ENCODE measurements at regions not wholly inside any gene's neighbourhood (a gene's known extent, or its start where the extent isn't known, plus 50 kb on each side); places are given as distances from the start of the nearest gene placed in this dataset.

DNA sequence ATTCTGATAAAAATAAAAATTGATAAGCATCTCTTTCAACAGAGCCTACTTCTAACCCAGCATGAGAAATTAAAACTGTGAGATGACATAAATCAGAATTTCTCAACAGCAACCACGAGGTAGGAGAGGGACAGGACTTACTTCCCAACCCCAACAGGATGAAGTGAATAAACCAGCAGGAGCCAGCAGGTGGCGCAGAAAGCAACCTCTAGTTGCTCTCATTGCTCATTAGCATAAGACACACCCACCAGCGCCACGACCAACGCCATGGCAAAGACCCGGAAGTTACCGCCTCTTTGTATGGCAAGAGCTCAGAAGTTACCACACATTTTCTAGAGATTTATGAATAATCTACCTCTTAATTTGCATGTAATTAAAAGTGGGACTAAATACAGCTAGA lies 189.4 kb upstream of the CDH8 start:
- peak; percentile 47 for DNase-seq

DNA sequence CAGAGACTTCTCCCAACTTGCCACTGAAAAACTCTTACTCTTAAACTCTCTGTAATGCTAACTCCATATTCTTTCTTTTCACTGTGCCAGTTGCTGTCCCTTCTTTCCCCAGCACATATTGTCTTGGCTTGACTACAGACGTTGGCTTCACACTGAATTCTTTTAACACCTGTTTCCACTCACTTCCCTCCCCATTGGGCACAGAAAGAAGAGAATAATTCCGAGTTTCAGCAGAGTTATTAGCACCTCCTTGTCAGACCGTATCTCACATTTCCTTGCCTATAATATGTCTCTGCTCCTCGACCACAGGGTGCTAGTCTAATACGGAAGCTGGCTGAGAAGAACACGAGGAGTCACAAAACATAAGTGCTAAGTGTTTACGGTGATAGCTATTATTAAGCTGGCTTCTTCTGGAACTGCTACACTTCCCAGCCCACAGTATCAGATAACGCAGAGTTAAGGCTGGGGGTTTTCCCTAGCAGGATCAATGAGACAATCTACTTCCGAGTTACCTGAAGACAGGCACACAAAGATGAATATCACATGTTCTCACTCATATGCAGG lies 188.5 kb upstream of the CDH8 start:
- DNase-seq, result no peak

DNA sequence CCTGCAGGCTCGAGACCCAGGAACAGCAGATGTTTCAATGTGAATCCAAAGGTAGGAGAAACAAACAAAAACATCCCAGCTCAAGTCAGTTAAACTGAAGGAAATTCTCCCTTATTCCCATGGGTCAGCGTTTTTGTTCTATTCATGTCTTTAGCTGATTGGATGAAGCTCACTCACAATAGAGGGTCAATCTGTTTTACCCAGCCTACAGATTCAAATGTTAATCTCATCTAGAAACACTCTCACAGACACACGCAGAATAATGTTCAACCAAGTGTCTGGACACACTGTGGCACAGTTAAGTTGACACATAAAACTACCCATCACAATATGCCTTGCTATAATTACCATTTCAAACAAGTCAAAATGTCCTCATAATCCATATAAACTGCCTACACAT lies 180.6 kb upstream of the CDH8 start:
- no peak for DNase-seq

DNA sequence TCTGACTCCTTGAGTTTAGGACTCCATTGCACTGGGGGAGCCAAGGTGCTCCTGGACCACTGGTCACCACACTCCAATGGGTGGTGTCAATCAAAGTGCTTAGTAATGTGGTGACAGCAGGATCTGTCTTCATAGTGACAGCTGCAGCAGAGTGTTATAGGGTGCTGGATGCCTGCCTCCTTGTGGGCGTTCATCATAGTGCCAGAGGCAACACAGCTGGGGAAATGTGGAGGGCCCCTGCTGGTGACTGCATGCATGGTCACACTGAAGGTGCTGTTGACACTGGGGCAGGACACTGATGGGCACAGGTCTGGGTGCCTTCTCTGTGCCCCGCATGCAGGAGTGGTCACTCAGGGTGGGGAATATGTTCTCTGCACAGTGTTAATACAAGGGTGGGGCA lies 177.5 kb upstream of the CDH8 start:
- DNase-seq, result no peak

DNA sequence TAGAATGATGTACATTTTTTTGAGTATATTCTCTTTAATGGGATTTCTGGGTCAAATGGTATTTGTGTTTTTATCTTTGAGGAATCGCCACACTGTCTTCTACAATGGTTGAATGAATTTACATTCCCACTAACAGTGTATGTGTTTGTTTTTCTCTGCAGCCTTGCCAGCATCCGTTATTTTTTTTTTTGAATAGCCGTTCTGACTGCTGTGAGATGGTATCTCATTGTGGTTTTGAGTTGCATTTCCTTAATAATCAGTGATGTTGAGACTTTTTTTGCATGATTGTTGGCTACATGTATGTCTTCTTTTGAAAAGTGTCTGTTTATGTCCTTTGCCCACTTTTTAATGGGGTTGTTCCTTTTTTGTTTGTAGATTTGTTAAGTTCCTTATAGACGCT lies 172.7 kb upstream of the CDH8 start:
- no peak for DNase-seq

DNA sequence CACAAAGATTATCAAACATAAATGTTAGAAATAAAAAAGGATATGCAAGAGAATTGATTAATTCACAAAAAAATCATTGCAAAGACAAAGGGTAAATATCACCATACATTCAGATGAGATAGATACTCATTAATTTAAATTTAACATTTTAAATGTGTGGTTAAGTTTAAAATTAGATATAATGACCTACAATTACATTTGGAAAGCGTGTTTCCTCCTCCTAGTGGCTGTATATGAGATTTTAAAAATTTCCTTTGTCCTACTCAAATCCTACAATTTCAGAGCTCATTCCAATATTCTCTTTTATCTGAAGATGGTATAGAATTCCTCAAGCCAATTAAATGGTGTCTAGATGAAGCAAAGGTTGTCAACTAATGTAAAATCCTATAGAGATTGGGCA lies 169.2 kb upstream of the CDH8 start:
- DNase-seq, result no peak

DNA sequence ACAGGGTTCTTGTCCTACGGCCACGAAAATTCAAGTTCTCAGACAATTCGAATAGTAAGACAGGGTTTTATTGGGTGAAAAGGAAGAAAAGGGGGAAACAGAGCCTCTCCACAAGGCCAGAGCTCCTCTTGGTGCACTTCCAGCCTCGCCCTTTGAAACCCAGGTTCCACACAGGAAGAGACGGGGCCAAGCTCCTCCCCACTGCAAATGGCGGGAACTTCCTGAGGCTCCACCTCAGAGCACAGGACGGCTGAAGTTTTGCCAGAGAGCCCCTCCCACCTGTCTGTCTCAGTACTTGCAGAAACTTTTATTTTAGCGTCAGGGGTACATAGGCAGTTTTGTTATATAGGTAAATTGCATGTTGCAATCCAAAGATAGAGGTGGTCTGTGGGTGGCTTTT lies 165.7 kb upstream of the CDH8 start:
- DNase-seq, result no peak

DNA sequence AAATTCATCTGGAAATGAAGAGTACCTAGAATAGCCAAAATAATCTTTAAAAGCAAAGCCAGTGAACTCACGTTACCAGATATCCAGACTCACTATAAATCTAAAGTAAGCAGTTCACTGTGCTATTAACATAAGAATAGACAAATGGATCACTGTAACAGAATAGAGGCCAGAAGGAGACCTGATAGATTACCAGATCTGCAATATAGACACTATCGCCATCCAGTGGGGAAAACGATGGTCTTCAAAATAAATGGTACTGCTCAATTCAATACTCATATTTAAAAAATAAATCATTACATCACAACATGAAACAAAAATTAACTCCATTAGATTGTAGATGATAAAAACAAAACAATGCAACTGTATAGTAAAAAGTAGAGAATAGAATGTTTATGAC lies 158.6 kb upstream of the CDH8 start:
- no peak for DNase-seq

DNA sequence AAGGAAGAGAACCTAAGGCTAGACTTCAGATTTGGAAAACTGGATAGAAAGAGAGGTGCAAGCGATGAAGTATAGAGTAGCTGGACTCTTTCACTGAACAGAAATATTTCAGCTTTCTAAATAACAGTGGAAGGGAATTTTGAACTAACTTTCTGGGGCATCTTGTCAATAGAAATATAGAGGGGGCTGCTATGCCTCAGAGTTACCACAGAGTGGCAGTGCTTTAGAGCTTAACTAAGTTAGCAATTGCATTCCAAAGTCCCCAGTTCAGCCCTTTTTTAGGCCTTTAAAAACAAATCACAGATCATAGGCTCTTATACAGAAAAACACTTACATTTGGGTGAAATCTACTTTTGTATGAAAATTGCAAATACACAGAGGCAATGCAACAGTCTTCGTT lies 154.2 kb upstream of the CDH8 start:
- DNase-seq, result no peak

DNA sequence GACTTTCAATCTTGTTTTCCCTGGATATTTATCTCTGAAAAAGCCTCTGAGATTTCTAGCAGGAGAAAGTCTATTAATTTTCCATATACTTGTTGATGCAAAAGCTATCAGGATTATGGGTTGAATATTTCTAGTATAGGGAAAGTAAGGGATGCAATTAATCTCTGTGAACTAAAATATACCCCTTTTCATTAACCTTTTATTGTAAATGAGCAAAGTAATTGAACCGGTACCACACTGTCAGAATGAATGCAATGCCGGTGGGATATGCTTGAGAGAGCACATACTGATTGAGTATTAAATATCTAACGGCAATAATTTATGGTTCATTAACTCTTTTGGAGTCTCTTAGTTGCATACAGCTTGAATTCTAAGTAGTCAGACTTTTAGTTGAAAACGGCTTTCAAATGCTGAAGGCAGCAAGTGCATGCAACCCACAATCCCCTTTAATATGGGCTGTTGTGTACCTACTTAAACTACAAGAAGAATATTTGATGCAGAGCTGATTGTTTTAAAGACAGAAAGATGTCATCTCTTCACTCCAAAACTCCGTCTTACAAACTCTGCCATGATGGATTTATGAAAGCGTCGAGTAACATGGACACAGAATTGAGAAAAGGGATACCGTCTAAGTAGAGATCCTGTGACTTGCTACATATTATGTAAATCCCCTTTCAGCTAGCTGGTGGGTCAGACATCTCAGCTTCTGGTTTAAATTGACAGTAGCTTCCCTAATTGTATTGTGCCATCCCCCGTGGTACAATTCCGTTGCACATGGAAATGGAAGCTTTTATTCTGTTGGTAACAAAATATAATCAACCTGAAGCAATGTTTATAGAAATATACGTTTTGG lies 141.3 kb upstream of the CDH8 start:
- no peak for DNase-seq

DNA sequence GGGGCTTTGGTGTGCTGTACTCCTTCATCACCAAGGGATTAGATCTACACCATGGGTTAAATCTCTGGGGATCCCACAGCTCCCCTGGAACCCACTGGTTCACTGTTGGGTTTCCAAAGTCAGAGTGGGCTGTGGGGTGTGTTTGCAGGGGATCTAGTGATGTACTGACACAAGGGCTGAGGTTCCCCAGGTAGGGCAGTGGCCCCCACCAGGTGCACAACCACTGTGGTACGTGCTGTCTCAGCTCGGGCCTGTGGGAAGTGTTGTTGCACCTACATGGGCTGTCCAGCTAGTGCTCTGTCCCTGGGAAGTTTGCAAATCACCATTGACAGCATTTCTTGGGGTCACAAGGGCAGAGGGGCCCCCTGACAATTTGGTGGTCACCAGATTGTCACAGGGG lies 134.4 kb upstream of the CDH8 start:
- no peak for DNase-seq

DNA sequence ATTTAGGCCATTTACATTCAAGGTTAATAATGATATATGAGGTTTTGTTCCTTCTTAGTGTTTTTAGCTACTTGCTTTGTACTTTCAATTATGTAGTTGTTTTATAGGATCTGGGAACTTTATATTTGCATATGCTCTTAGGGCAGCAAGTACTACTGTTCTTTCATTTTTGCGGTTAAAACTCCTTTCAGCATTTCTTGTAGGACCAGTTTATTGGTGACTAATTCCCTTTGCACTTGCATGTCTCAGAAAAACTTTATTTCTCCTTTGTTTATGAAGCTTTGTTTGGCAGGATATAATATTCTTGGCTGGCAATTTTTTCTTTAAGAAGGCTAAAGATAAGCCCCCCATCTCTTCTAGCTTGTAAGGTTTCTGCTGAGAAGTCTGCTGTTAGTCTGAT lies 131.3 kb upstream of the CDH8 start:
- DNase-seq, result no peak

DNA sequence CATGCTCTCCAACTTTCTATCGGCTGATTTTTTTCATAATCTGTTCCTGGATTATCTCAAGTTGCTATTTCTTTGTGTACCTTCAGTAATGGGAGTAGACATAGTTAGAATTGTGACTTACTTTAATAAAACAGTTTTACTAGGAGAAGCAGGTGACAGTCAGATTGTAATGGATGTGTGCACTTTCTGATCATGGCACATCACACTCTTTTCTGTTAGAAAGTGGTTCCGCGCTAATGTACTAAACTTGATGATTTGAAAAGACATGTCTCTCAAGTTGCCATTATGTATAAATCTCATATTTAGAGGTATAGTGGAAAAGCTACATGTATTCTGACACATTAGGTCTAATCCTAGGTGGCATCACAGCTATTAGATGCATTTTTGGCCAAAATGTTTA lies 121.3 kb upstream of the CDH8 start:
- DNase-seq, result no peak

DNA sequence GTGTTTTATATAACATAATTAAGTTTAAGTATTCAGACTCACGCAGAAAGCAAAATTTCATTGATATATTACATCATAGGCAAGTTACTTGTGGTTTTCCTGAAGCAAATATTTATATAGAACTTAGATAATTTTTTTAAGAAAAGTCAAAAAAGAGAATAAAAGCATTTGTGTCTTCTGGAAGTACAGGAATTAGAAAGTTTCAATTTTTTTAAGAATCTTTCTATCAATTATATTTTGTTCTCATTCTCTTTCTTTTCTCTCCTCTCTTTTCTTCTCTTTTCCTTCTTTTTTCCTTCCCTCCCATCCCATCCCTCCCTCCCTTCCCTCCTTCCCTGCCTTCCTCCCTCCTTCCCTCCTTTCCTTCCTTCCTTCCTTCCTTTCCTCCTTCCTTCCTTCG lies 120.7 kb upstream of the CDH8 start:
- no peak for DNase-seq

DNA sequence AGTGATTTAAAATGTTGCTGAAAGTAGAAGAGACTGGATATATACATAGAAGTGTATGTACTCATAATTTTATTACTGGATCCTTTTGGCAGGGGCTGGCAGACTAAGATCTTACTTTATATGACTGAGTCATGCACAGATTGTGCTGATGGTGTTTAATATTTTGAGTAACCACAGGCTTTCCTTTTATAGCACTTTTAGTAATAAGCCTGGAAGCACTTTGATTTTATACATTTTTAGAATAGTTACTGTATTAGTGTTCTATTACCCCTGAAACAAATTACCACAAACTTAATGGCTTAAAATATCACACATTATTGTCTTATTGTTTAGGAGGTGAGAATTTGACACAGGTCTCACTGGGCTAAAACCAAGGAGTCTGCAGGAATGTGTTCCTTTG lies 113.4 kb upstream of the CDH8 start:
- no peak for DNase-seq

DNA sequence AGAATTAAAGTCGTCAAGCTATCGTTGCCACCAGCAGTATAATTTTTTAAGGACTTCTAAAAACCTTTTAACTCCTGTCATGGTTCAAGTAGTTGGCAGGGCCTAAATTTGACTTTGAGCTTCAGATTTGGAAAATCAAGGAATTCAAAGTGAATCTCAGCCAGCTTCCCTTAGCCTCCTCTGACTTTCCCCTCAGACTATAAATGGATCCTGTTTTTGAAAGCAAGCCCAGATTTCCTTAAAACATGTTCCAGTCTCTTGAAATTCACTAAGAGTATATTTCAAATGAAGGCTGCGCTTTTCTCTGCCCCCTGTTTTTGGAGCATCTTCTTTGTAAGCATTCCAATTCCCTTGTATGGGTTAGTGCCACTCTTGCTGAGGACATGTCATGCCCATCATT lies 101.8 kb upstream of the CDH8 start:
- no peak for DNase-seq

DNA sequence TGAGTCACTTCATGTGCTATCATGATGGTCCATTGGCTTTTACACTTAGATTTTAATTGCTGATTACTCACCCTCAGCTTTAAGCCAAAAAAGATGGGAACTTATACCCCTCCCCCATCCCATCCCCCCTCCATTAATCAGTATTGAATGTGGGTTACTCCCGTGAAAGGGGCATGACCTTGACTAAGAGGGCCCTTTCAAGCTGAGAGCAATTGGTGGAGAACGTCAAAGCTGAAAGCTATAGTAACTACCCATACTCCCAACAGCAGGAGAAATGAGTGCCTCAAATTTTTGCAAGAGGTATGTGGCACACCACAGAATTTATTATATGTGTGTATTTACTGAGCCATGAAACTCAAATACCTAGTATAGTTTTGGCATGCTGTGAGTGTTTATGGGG lies 99.7 kb upstream of the CDH8 start:
- DNase-seq, result no peak

DNA sequence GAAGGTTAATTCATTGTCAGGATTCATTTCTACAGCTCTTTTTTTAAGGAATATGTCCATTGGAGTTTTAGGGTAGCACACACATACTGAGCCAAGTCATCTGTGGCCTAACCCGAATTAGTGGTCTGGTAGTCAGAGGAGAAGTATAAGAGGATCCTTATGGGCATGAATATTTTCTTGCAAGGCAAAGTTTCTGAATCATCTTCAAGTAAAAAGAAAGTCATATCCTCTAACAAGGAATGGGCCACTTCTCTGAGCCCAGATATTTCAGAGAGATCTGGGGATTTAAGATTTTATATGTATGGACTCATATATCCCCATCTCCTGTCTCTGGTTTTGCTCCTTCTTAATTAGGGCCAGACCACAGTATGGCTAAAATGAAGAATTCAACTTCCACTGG lies 99.2 kb upstream of the CDH8 start:
- DNase-seq, result no peak

DNA sequence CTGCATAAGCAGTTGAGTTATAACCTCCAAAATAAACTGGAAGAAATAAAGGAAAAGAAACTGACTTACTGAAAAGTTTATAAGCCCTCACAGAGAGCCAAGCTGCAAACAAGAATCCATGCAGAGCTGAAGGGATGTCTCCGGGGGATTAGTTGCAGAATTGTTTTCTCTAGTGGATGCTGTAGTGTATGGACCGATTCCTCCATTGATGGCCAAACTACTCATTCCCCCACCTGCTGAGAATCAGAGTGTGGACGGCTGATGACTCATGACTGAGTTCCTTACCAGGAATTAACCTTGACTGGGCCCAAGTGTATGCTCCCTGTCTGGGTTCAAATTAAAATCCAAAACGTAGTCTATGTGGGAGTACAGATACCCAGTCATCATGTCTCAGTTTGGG lies 93.9 kb upstream of the CDH8 start:
- no peak for DNase-seq

DNA sequence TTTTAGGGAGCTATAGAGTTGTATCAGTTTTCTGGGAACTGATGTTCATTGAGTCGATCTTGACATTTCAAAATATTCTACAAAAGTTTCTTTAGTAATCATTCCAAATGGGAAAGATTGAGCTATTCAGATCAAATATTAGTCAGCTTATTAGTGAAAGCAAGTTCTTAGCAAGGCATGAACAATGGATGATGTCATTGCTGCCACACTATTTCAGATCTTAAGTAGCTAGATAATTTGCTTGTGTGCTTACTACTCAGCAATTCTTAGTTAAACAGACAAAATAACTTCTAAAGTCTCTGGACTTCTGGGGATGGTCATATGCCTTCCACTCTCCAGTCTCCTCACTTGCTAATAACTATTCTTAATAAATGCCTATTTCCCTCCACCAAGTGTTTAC lies 69.0 kb upstream of the CDH8 start:
- DNase-seq, result no peak

DNA sequence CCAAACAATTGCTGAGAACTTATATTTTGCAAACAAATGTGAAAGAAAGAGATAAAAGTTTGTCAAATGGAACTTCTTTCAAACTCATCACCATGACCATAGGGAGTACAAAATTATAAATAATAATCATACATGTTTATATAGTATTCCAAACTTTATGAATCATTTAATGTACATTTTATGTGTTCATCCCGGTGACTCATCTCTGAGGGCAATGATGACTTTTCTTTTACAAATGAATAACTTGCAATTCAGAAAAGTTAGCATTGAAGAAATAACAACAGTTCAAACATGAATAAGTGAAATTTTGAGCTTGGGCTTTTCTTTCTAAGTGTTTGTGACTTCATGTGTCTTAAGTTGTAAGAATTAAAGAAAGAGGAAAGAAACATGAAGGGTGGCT lies 66.3 kb upstream of the CDH8 start:
- DNase-seq, result no peak

DNA sequence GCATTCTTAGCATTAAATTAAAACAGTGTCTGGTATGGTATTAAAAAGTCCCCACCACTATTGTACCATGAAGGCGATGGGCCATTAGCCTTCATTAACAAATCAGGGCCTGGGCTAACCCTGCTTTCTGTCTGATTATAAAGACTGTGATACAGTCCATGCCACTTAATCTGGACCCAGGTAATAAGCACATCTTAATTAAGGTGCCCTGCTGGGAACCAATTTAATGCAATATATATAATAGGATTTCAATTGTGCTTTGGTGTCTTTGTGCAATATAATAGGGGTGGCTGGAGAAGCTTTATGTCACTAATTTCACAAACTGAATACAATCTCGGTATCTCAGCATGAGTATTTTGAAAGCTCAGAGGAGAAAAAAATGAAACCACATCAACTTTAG lies 64.4 kb upstream of the CDH8 start:
- DNase-seq, result no peak

DNA sequence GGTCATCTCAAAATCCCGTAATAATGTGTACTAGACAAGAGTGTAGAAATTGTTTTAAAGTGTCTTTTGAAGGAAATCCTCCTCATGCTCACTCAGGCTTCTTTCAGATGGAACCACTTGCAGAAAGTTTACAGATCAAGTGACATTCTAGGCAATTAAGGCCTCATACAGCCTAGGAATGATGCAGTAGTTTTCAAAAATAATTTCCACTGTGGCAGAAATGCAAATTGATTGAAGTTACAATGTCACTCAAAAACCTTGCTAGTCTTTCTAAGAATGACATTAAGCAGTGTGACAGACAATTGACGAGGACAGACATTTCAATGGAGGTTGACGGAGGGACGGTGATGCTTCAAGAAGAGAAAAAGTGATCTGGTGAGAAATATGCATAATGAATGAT lies 53.5 kb upstream of the CDH8 start:
- DNase-seq, result no peak

DNA sequence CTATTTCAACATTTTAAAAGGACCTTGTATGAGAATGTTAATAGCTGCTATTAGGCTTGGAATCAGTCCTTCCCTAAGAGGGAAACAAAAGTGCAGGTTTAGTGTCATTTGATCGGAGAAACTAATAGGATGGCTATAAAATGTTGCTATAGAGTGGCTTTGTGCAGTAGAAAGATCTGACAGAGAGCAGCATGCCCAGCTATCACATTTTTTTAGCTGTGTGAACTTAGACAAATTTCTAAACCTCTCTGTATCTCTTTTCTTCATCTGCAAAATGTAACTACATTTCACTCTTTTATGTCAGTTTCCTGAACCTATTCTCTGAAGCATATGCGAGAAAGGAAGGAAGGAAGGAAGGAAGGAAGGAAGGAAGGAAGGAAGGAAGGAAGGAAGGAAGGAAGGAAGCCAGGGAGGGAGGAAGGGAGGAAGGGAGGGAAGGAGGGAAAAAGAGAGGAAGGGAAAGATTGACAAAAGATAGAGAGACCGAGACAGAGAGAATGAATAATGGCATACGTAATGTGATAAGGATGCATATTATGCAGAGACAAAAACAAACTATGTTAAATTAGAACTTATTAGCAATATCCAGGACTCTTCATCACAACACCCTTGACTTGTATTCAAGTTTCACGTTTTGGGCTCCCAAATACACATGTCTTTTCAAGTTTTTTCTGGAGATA lies 52.6 kb upstream of the CDH8 start:
- DNase-seq, result no peak
